Colonic mucosa (tissue), 4 donors: ENCODE measurements at regions not wholly inside any gene's neighbourhood (a gene's known extent, or its start where the extent isn't known, plus 50 kb on each side); places are given as distances from the start of the nearest gene placed in this dataset.
"Not testable (repeated sequence)": the region's sequence is repeated elsewhere in the genome, so short reads cannot be mapped to it uniquely, and the experiment has no call there.

ENCODE experiments used
- DNase-seq: peaks from one replicate; pipeline ENCODE4 v3.0.0-alpha.2; 2020
- H3K27ac ChIP-seq: fragments of 200-600 bp; one replicate; pipeline ENCODE4 v1.8.0; 2021
- H3K27me3 ChIP-seq: fragments of 200-600 bp; one replicate; pipeline ENCODE4 v1.8.0; 2021
- H3K36me3 ChIP-seq: fragments of 200-600 bp; one replicate; pipeline ENCODE4 v1.8.0; 2021
- H3K4me1 ChIP-seq: fragments of 200-600 bp; one replicate; pipeline ENCODE4 v1.8.0; 2021; ENCODE audit warnings: mild to moderate bottlenecking
- H3K4me3 ChIP-seq: fragments of 200-600 bp; one replicate; pipeline ENCODE4 v1.8.0; 2021
- H3K9ac ChIP-seq, 2 donors: one replicate each; pipeline ENCODE4 v1.7.0; 2013; ENCODE audit warnings: control low read depth in 2 of 2, low read depth in 2 of 2, low read length in 2 of 2
- H3K9me3 ChIP-seq: fragments of 200-600 bp; one replicate; pipeline ENCODE4 v1.8.0; 2021
- CTCF ChIP-seq: fragments of 200-600 bp; IDR thresholded peaks from one replicate; pipeline ENCODE4 v1.8.0; 2022; ENCODE audit warnings: antibody characterized with exemption, mild to moderate bottlenecking
- intact Hi-C: fragments of 100-400 bp; cut with DNase I; formaldehyde crosslinking; loops from one replicate; pipeline ENCODE4 v1.14.1; 2022
- donor health status: healthy.
- donor health status: DM: no; HTN: no; CAD: no.
- donor health status: DM: no; HTN: no; CAD: no.

- H3K27me3 ChIP-seq = no peaks in the 10 kb centered on the region
- H3K4me3 ChIP-seq = no peak overlapping the region
- no peak for DNase-seq
- intact Hi-C loops = no loop called here
- no peak for TF ChIP-seq CTCF
- H3K4me1 ChIP-seq = no peaks in the 10 kb centered on the region
- no peaks in the 10 kb centered on the region for H3K9me3 ChIP-seq
- no peak overlapping the region for H3K27ac ChIP-seq
- H3K36me3 ChIP-seq = no peaks in the 10 kb centered on the region
- H3K9ac ChIP-seq = no peak overlapping the region
Measured at GRCh38 chr12:72746048-72746447, 473.9 kb downstream of the TRHDE start.

GRCh38 chr12:72747111-72747849 lies 475.1 kb downstream of the TRHDE start:
- no peaks in the 10 kb centered on the region for H3K4me1 ChIP-seq
- DNase-seq = no peak
- H3K9me3 ChIP-seq = no peaks in the 10 kb centered on the region
- H3K9ac ChIP-seq = no peak overlapping the region
- no peak overlapping the region for H3K4me3 ChIP-seq
- H3K36me3 ChIP-seq = no peaks in the 10 kb centered on the region
- no peak overlapping the region for H3K27ac ChIP-seq
- no peaks in the 10 kb centered on the region for H3K27me3 ChIP-seq
- no peak for TF ChIP-seq CTCF
- intact Hi-C loops = no loop called here

- no peaks in the 10 kb centered on the region for H3K27me3 ChIP-seq
- no peaks in the 10 kb centered on the region for H3K36me3 ChIP-seq
- no peak for TF ChIP-seq CTCF
- intact Hi-C loops = no loop called here
- no peaks in the 10 kb centered on the region for H3K9me3 ChIP-seq
- no peak for DNase-seq
- no peak overlapping the region for H3K27ac ChIP-seq
- no peaks in the 10 kb centered on the region for H3K4me1 ChIP-seq
- no peak overlapping the region for H3K4me3 ChIP-seq
- H3K9ac ChIP-seq = no peak overlapping the region
Measured at GRCh38 chr12:72748971-72749370, 476.8 kb downstream of the TRHDE start.

GRCh38 chr12:72753571-72753970 lies 481.4 kb downstream of the TRHDE start:
- H3K4me3 ChIP-seq = no peak overlapping the region
- no peaks in the 10 kb centered on the region for H3K36me3 ChIP-seq
- H3K27me3 ChIP-seq = no peaks in the 10 kb centered on the region
- H3K27ac ChIP-seq = no peak overlapping the region
- no peak for DNase-seq
- H3K9me3 ChIP-seq = no peaks in the 10 kb centered on the region
- TF ChIP-seq CTCF = no peak
- H3K4me1 ChIP-seq = no peaks in the 10 kb centered on the region
- H3K9ac ChIP-seq = no peak overlapping the region
- intact Hi-C loops = no loop called here

GRCh38 chr12:72754026-72754425 lies 481.9 kb downstream of the TRHDE start:
- H3K27ac ChIP-seq, H3K36me3 ChIP-seq, H3K9ac ChIP-seq, intact Hi-C loops, DNase-seq, H3K27me3 ChIP-seq, H3K4me3 ChIP-seq, H3K9me3 ChIP-seq, H3K4me1 ChIP-seq: not testable (repeated sequence)

- Histone ChIP-seq H3K9ac (no peak overlapping the region), H3K27me3 (no peaks in the 10 kb centered on the region), H3K4me1 (no peaks in the 10 kb centered on the region), H3K9me3 (no peaks in the 10 kb centered on the region), H3K36me3 (no peaks in the 10 kb centered on the region), H3K27ac (no peak overlapping the region), H3K4me3 (no peak overlapping the region)
- DNase-seq = no peak
- intact Hi-C loops = no loop called here
- TF ChIP-seq CTCF = no peak
Measured at GRCh38 chr12:72766517-72766916, 494.3 kb downstream of the TRHDE start.
